ENCODE measurements at regions not wholly inside any gene's neighbourhood (a gene's known extent, or its start where the extent isn't known, plus 50 kb on each side); places are given as distances from the start of the nearest gene placed in this dataset.

- ChIA-PET CTCF (no interaction called here), POLR2A (no interaction called here)
- H3K36me3 Mint-ChIP-seq: no peaks in the 10 kb centered on the region
- intact Hi-C loops (cut with micrococcal nuclease): no loop called here
- no peaks in the 10 kb centered on the region for H3K27me3 Mint-ChIP-seq
- H3K27ac Mint-ChIP-seq: no peak overlapping the region
- no peaks in the 10 kb centered on the region for H3K4me1 Mint-ChIP-seq (ENCODE audit: low read depth)
- H3K4me3 Mint-ChIP-seq: no peak overlapping the region
- no peaks in the 10 kb centered on the region for H3K9me3 Mint-ChIP-seq
- DNase-seq: no peak
Observed at GRCh38 chr5:89281766-89282553, 399.0 kb upstream of the MEF2C start.

GRCh38 chr5:89281211-89281610 lies 398.2 kb upstream of the MEF2C start:
- POLR2A ChIA-PET: no interaction called here

GRCh38 chr5:89280103-89281037 lies 397.4 kb upstream of the MEF2C start:
- no peaks in the 10 kb centered on the region for H3K27me3 Mint-ChIP-seq
- no peak overlapping the region for H3K27ac Mint-ChIP-seq
- CTCF ChIA-PET: no interaction called here
- no peak for DNase-seq
- no peaks in the 10 kb centered on the region for H3K36me3 Mint-ChIP-seq
- H3K9me3 Mint-ChIP-seq: no peaks in the 10 kb centered on the region
- intact Hi-C loops (cut with micrococcal nuclease): no loop called here
- H3K4me1 Mint-ChIP-seq (ENCODE audit: low read depth): no peaks in the 10 kb centered on the region
- POLR2A ChIA-PET: no interaction called here
- H3K4me3 Mint-ChIP-seq: no peak overlapping the region

More at GRCh38 chr5:89281211-89281610, 398.2 kb upstream of the MEF2C start:
- H3K27ac Mint-ChIP-seq: no peak overlapping the region
- no peaks in the 10 kb centered on the region for H3K36me3 Mint-ChIP-seq
- no peaks in the 10 kb centered on the region for H3K4me1 Mint-ChIP-seq (ENCODE audit: low read depth)
- CTCF ChIA-PET: no interaction called here
- no peak for DNase-seq
- H3K4me3 Mint-ChIP-seq: no peak overlapping the region
- intact Hi-C loops (cut with micrococcal nuclease): no loop called here
- H3K27me3 Mint-ChIP-seq: no peaks in the 10 kb centered on the region
- no peaks in the 10 kb centered on the region for H3K9me3 Mint-ChIP-seq

GRCh38 chr5:89279391-89280036 lies 396.5 kb upstream of the MEF2C start:
- ChIA-PET POLR2A (no interaction called here), CTCF (no interaction called here)
- Mint-ChIP-seq H3K27me3 (no peaks in the 10 kb centered on the region), H3K9me3 (no peaks in the 10 kb centered on the region), H3K4me1 (ENCODE audit: low read depth) (no peaks in the 10 kb centered on the region), H3K4me3 (no peak overlapping the region), H3K36me3 (no peaks in the 10 kb centered on the region), H3K27ac (no peak overlapping the region)
- intact Hi-C loops (cut with micrococcal nuclease): no loop called here
- no peak for DNase-seq

GRCh38 chr5:89277816-89278215 lies 394.8 kb upstream of the MEF2C start:
- H3K36me3 Mint-ChIP-seq: no peaks in the 10 kb centered on the region
- no peak for DNase-seq
- intact Hi-C loops (cut with micrococcal nuclease): no loop called here
- H3K4me1 Mint-ChIP-seq (ENCODE audit: low read depth): no peaks in the 10 kb centered on the region
- H3K27me3 Mint-ChIP-seq: no peaks in the 10 kb centered on the region
- CTCF ChIA-PET: no interaction called here
- no peak overlapping the region for H3K4me3 Mint-ChIP-seq
- H3K27ac Mint-ChIP-seq: no peak overlapping the region
- no peaks in the 10 kb centered on the region for H3K9me3 Mint-ChIP-seq
- POLR2A ChIA-PET: no interaction called here

- CTCF ChIA-PET: no interaction called here
- no peaks in the 10 kb centered on the region for H3K4me1 Mint-ChIP-seq (ENCODE audit: low read depth)
- H3K36me3 Mint-ChIP-seq: no peaks in the 10 kb centered on the region
- no peak overlapping the region for H3K4me3 Mint-ChIP-seq
- H3K9me3 Mint-ChIP-seq: no peaks in the 10 kb centered on the region
- DNase-seq: no peak
- intact Hi-C loops (cut with micrococcal nuclease): no loop called here
- POLR2A ChIA-PET: no interaction called here
- no peak overlapping the region for H3K27ac Mint-ChIP-seq
- no peaks in the 10 kb centered on the region for H3K27me3 Mint-ChIP-seq
Observed at GRCh38 chr5:89276566-89277305, 393.8 kb upstream of the MEF2C start.

GRCh38 chr5:89275066-89275855 lies 392.3 kb upstream of the MEF2C start:
- H3K36me3 Mint-ChIP-seq: no peaks in the 10 kb centered on the region
- ChIA-PET CTCF (no interaction called here), POLR2A (no interaction called here)
- no peaks in the 10 kb centered on the region for H3K27me3 Mint-ChIP-seq
- H3K9me3 Mint-ChIP-seq: no peaks in the 10 kb centered on the region
- H3K27ac Mint-ChIP-seq: no peak overlapping the region
- no peaks in the 10 kb centered on the region for H3K4me1 Mint-ChIP-seq (ENCODE audit: low read depth)
- H3K4me3 Mint-ChIP-seq: no peak overlapping the region
- no peak for DNase-seq
- intact Hi-C loops (cut with micrococcal nuclease): no loop called here

- ChIA-PET CTCF (no interaction called here), POLR2A (no interaction called here)
- Mint-ChIP-seq H3K27me3 (no peaks in the 10 kb centered on the region), H3K36me3 (no peaks in the 10 kb centered on the region), H3K27ac (no peak overlapping the region), H3K4me3 (no peak overlapping the region), H3K4me1 (ENCODE audit: low read depth) (no peaks in the 10 kb centered on the region), H3K9me3 (no peaks in the 10 kb centered on the region)
- intact Hi-C loops (cut with micrococcal nuclease): no loop called here
- DNase-seq: no peak
Observed at GRCh38 chr5:89273289-89273688, 390.3 kb upstream of the MEF2C start.

GRCh38 chr5:89270901-89271300 lies 387.9 kb upstream of the MEF2C start:
- POLR2A ChIA-PET: no interaction called here

GRCh38 chr5:89269721-89270120 lies 386.7 kb upstream of the MEF2C start:
- intact Hi-C loops (cut with micrococcal nuclease): no loop called here

More at GRCh38 chr5:89270901-89271300, 387.9 kb upstream of the MEF2C start:
- Mint-ChIP-seq H3K27me3 (no peaks in the 10 kb centered on the region), H3K36me3 (no peaks in the 10 kb centered on the region), H3K4me1 (ENCODE audit: low read depth) (no peaks in the 10 kb centered on the region), H3K27ac (no peak overlapping the region), H3K9me3 (no peaks in the 10 kb centered on the region), H3K4me3 (no peak overlapping the region)
- no peak for DNase-seq
- CTCF ChIA-PET: no interaction called here
- intact Hi-C loops (cut with micrococcal nuclease): no loop called here

GRCh38 chr5:89268460-89268859 lies 385.5 kb upstream of the MEF2C start:
- intact Hi-C loops (cut with micrococcal nuclease): no loop called here
- no peaks in the 10 kb centered on the region for H3K4me1 Mint-ChIP-seq (ENCODE audit: low read depth)
- no peaks in the 10 kb centered on the region for H3K36me3 Mint-ChIP-seq
- DNase-seq: no peak
- H3K4me3 Mint-ChIP-seq: no peak overlapping the region
- H3K27ac Mint-ChIP-seq: no peak overlapping the region
- no peaks in the 10 kb centered on the region for H3K9me3 Mint-ChIP-seq
- no peaks in the 10 kb centered on the region for H3K27me3 Mint-ChIP-seq
- POLR2A ChIA-PET: no interaction called here
- CTCF ChIA-PET: no interaction called here

More at GRCh38 chr5:89269721-89270120, 386.7 kb upstream of the MEF2C start:
- no peaks in the 10 kb centered on the region for H3K36me3 Mint-ChIP-seq
- no peak overlapping the region for H3K4me3 Mint-ChIP-seq
- no peak overlapping the region for H3K27ac Mint-ChIP-seq
- ChIA-PET POLR2A (no interaction called here), CTCF (no interaction called here)
- H3K4me1 Mint-ChIP-seq (ENCODE audit: low read depth): no peaks in the 10 kb centered on the region
- no peaks in the 10 kb centered on the region for H3K27me3 Mint-ChIP-seq
- H3K9me3 Mint-ChIP-seq: no peaks in the 10 kb centered on the region
- no peak for DNase-seq
